ENCODE measurements at regions not wholly inside any gene's neighbourhood (a gene's known extent, or its start where the extent isn't known, plus 50 kb on each side); places are given as distances from the start of the nearest gene placed in this dataset.

GRCh38 chr2:12046641-12047040 lies 300.2 kb downstream of the LPIN1 start:
- TF ChIP-seq CTCF (IDR thresholded peaks at IDR 0.05; ENCODE audit: borderline replicate concordance, extremely low read depth, low read length, poor library complexity, severe bottlenecking) (no peak), EZH2 (IDR thresholded peaks at IDR 0.05; ENCODE audit: borderline replicate concordance, low read depth, low read length, severe bottlenecking) (no peak)
